ENCODE measurements at regions not wholly inside any gene's neighbourhood (a gene's known extent, or its start where the extent isn't known, plus 50 kb on each side); places are given as distances from the start of the nearest gene placed in this dataset.

- Histone ChIP-seq H3K4me3 (replicated peaks in 1 of 3) (no peak overlapping the region), H3K36me3 (no peaks in the 10 kb centered on the region), H3K9me3 (no peaks in the 10 kb centered on the region), H3K27ac (no peak overlapping the region), H3K4me1 (no peaks in the 10 kb centered on the region), H3K27me3 (no peaks in the 10 kb centered on the region)
- no peak for DNase-seq
- 74 to 77% methylated on average over 9 of the region's 9 CpGs for WGBS, 2 donors
- intact Hi-C loops (cut with DNase I) = no loop called here
- TF ChIP-seq CTCF (IDR thresholded peaks at IDR 0.05) (no peak), POLR2A (IDR thresholded peaks at IDR 0.05) (no peak)
Observed at GRCh38 chr2:20551260-20551944, 99.5 kb downstream of the HS1BP3 start.

DNA sequence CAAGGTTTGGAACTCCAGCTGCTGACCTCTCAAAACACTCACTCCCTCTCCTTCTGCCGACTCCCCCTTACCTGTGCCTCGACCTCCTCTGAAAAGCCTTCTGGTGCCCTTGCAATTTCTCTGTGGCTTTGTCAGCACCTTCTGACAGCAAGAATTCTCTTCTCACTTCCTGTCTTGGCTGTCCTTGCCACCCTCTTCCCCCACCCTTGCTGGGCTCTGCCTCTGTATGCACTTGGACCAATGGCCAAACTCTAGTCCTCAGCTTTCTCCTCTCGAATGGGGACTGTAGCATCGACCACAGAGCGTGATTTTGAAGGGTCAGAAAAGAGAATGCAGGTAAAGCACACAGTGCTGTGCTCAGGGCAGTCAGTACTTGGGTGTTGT is 99.0 kb downstream of the HS1BP3 start:
- Histone ChIP-seq H3K27ac (no peak overlapping the region), H3K36me3 (no peaks in the 10 kb centered on the region), H3K9me3 (no peaks in the 10 kb centered on the region), H3K27me3 (no peaks in the 10 kb centered on the region), H3K4me1 (no peaks in the 10 kb centered on the region), H3K4me3 (replicated peaks in 1 of 3) (no peak overlapping the region)
- WGBS, 2 donors = 79 to 83% methylated on average over 5 of the region's 5 CpGs
- no peak for TF ChIP-seq CTCF (IDR thresholded peaks at IDR 0.05)
- TF ChIP-seq POLR2A (IDR thresholded peaks at IDR 0.05) = no peak
- intact Hi-C loops (cut with DNase I) = no loop called here
- no peak for DNase-seq

DNA sequence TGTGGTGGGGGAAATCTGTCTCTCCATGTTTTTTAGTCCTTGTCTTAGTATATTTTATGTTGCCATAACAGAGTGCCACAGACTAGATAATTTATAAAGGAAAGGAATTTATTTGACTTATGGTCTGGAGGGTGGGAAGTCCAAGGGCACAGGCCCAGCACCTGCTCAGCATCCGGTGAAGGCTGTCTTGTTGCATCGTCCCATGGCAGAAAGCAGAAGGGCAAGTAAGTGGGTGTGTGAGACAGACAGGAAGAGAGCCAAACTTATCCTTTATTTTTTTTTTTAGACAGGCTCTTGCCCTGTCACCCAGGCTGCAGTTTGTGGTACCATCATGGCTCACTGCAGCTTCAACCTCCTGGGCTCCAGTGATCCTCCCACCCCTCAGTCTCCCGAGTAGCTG is 98.1 kb downstream of the HS1BP3 start:
- peaks cover 2 to 6% of the 10 kb centered on the region in 2 donors for H3K4me1 ChIP-seq
- TF ChIP-seq CTCF (IDR thresholded peaks at IDR 0.05) (no peak), POLR2A (IDR thresholded peaks at IDR 0.05) (no peak)
- no peak overlapping the region for H3K4me3 ChIP-seq (replicated peaks in 1 of 3)
- intact Hi-C loops (cut with DNase I) = no loop called here
- H3K9me3 ChIP-seq = no peaks in the 10 kb centered on the region
- 92 to 94% methylated on average over 3 of the region's 3 CpGs for WGBS, 2 donors
- no peak overlapping the region for H3K27ac ChIP-seq
- no peak for DNase-seq
- no peaks in the 10 kb centered on the region for H3K36me3 ChIP-seq
- H3K27me3 ChIP-seq = no peaks in the 10 kb centered on the region

- no peak overlapping the region for H3K4me3 ChIP-seq (replicated peaks in 1 of 3)
- 77 to 80% methylated on average over 5 of the region's 5 CpGs for WGBS, 2 donors
- intact Hi-C loops (cut with DNase I) = no loop called here
- TF ChIP-seq POLR2A (IDR thresholded peaks at IDR 0.05) (no peak), CTCF (IDR thresholded peaks at IDR 0.05) (no peak)
- H3K27ac ChIP-seq = no peak overlapping the region
- H3K27me3 ChIP-seq = no peaks in the 10 kb centered on the region
- peaks cover 5 to 10% of the 10 kb centered on the region in 2 donors for H3K4me1 ChIP-seq
- no peak for DNase-seq
- no peaks in the 10 kb centered on the region for H3K36me3 ChIP-seq
- no peaks in the 10 kb centered on the region for H3K9me3 ChIP-seq
Observed at GRCh38 chr2:20553580-20553979, 97.3 kb downstream of the HS1BP3 start.

GRCh38 chr2:20555954-20556353 is 94.9 kb downstream of the HS1BP3 start:
- TF ChIP-seq POLR2A (IDR thresholded peaks at IDR 0.05) = no peak
- no peak for DNase-seq
- intact Hi-C loops (cut with DNase I) = no loop called here
- H3K9me3 ChIP-seq = no peaks in the 10 kb centered on the region
- H3K27me3 ChIP-seq = no peaks in the 10 kb centered on the region
- H3K4me1 ChIP-seq = peaks cover 5 to 10% of the 10 kb centered on the region in 2 donors
- H3K4me3 ChIP-seq (replicated peaks in 1 of 3) = no peak overlapping the region
- H3K27ac ChIP-seq = no peak overlapping the region
- no peaks in the 10 kb centered on the region for H3K36me3 ChIP-seq

Data from thyroid gland (tissue), 4 donors.